HG03565 (cell line): ENCODE measurements at regions not wholly inside any gene's neighbourhood (a gene's known extent, or its start where the extent isn't known, plus 50 kb on each side); places are given as distances from the start of the nearest gene placed in this dataset.
"Not testable (repeated sequence)": the region's sequence is repeated elsewhere in the genome, so short reads cannot be mapped to it uniquely, and the experiment has no call there.

ENCODE experiments used
- ATAC-seq: cut with Tn5 transposase; IDR thresholded peaks from one replicate; pipeline ENCODE4 v1.9.1; 2021; ENCODE audit warnings: mild to moderate bottlenecking, moderate library complexity; ENCODE audit not compliant: unreplicated experiment

GRCh38 chr2:137879121-137879520 lies 85.2 kb upstream of the HNMT start:
- no peak for ATAC-seq

GRCh38 chr2:137881711-137882110 lies 82.6 kb upstream of the HNMT start:
- ATAC-seq, result no peak

- ATAC-seq, result no peak
Observed at GRCh38 chr2:137886083-137886831, 78.0 kb upstream of the HNMT start.

- no peak for ATAC-seq
Observed at GRCh38 chr2:137888845-137889244, 75.4 kb upstream of the HNMT start.

GRCh38 chr2:137892739-137893138 lies 71.5 kb upstream of the HNMT start:
- no peak for ATAC-seq

- ATAC-seq, result no peak
Observed at GRCh38 chr2:137893145-137893544, 71.1 kb upstream of the HNMT start.

GRCh38 chr2:137896467-137896866 lies 67.8 kb upstream of the HNMT start:
- ATAC-seq, result no peak

GRCh38 chr2:137897082-137897481 lies 67.2 kb upstream of the HNMT start:
- ATAC-seq, result no peak

GRCh38 chr2:137900421-137901141 lies 63.7 kb upstream of the HNMT start:
- ATAC-seq, result no peak

- ATAC-seq, result no peak
Observed at GRCh38 chr2:137910641-137911040, 53.6 kb upstream of the HNMT start.

GRCh38 chr2:137912371-137912770 lies 51.9 kb upstream of the HNMT start:
- no peak for ATAC-seq

GRCh38 chr2:137913169-137913568 lies 51.1 kb upstream of the HNMT start:
- ATAC-seq, result no peak

- ATAC-seq, result not testable (repeated sequence)
Observed at GRCh38 chr2:137913648-137914047, 50.6 kb upstream of the HNMT start.
